H4 (cell line): ENCODE measurements at regions not wholly inside any gene's neighbourhood (a gene's known extent, or its start where the extent isn't known, plus 50 kb on each side); places are given as distances from the start of the nearest gene placed in this dataset.

Source experiments
- DNase-seq: peaks from one replicate; pipeline ENCODE4 v3.0.0-alpha.2; 2015; ENCODE audit warnings: low spot score

DNA sequence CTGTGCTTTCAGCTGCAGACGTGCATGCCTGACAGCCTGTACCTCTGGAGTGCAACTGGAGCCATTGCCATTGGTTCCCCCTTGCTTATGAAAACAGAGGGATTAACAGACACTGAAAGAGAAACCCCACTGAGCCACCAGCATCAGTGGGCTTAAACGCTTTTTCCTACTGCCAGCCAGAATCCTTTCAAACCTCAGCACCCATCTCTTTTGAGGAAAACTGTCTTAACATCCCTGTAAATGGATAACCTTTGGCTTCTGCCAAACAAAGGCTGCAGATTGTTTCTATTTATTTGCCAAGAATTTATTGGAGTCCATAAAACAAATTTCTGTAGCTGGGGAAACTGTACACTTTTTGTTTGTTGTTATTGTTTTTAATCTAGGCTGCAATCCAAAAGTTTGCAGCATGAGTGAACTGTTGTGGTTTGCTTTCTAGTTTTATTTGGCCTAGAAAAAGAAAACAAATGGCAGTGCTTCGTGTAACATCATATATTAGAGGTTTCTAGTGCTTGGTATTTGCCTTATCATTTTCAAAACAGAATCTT, 369.2 kb upstream of the IL12A start:
- peak; percentile 91 for DNase-seq

DNA sequence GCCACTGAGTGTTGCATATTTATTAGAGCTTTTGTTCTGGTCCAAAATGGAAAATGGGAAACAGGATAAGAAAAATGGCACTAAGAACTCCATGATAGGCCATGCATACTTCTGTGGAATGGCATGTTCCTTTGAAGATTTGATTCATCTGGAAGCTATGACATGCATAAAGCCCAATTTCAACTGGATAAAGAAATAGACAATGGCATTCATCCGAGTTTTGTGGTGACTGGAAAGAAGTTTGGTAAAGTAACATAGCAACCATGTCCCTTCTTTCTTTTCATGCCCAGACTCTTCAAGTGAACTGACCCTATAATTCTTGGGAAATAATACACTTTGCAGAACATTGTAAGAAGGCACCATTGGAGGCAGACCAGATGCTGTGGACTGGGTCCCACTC, 368.4 kb upstream of the IL12A start:
- no peak for DNase-seq

DNA sequence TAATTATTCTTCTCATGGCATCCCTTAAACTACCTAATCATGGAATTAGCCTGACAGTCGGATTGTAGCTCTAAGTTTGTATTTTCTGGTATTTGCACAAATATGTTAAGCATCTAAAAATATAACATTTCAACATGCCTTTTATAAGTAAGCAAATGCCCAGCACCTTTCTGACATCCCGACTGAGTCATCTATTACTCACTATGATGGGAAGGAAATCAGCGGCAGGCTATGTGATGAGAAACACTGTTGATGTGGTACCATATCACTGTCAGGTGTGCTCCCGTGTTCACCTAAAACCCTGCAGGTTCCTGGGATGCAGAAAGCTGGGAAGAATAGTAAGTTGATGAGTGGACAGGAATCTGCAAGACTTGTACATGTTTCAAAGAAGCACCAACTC, 367.8 kb upstream of the IL12A start:
- peak; percentile 15 for DNase-seq

DNA sequence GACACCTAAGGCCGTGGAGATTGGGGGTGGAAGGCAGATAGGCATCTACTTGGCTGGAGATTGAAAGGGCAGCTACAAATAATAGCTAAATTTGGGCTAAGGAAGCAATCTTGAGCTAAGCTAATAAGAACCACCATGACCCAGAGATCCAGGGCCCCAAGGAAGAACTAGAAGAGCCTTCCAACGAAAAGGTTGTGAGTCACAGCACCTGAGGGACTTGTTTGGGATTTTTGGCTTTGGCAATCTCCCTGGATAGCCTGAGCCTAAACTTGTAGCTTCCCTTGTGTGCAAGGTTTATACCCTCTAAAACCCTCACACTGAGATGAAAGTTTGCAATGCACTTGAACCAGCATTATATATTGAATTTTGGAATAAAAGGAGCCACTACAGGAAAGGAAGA, 364.0 kb upstream of the IL12A start:
- DNase-seq = no peak

DNA sequence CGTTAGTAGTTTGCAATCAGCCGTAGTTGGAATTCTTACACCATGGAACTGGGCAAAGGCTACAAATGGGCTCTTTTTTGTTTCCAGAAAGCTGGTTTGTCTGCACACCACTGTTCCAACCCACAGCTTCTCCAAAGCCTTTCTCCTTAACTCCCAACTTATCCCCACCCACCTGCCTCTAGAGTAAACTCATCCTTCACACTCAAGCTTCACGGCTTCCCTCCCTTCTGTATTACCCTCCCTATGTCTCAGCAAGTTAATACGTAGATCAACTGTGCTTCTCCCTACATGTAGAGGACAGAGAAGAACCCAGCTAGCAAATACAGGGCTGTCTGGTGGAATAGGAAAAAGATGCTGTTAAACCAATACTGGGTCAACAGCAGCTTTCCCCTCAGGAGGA, 363.0 kb upstream of the IL12A start:
- DNase-seq = no peak

DNA sequence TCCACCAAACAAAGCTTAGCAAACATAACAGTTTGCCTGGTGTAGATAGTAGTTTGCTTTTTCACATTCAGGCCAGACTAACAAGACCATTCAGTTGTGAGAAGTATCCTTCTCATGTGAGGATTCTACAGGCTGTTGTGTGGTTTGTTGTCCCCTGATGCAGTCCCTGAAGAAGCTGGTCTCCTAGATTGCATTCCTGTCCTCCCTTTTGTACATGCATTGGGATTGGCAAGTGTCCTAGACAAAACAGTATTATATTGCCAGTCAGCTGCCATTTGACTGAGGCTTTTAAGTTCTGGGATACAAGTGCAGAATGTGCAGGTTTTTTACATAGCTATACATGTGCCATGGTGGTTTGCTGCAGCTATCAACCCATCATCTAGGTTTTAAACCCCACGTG, 362.0 kb upstream of the IL12A start:
- DNase-seq = no peak

DNA sequence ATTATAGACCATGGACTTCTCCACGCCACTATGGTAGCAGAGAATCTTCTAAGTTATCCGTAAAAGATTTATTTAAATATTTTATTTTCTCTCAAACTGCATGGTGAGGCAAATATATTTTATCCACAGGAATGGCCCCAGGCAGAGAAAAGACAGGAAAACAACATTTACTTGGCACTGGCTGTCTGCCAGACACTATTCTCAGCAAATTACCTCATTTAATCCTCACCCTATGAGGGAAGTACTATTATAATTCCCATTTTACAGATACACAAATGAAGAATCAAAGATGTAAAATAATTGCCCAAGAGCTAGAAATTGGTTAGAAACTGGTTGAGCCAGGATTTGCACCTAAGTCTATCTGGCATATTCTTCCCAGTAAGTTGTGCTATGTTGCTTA, 361.4 kb upstream of the IL12A start:
- peak; percentile 19 for DNase-seq

DNA sequence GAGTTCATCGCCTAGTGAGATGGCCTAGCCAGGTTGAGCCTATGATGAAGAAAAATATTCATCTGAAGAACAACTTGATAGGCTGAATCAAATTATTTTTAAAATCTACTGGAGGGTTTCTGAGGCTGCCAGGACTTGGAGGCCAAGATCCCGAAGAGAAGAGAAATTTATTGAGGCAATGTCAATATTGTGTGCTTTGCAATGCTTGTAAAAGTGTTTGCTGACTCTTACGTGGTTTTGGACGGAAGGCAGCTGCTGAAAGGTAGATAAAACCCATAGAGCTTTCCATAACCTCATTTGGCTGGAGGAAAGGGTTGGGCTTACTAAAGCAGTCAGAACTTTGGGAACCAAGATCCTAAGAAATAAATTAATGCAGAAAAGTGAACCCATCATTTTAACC, 361.0 kb upstream of the IL12A start:
- DNase-seq = peak; percentile 36

DNA sequence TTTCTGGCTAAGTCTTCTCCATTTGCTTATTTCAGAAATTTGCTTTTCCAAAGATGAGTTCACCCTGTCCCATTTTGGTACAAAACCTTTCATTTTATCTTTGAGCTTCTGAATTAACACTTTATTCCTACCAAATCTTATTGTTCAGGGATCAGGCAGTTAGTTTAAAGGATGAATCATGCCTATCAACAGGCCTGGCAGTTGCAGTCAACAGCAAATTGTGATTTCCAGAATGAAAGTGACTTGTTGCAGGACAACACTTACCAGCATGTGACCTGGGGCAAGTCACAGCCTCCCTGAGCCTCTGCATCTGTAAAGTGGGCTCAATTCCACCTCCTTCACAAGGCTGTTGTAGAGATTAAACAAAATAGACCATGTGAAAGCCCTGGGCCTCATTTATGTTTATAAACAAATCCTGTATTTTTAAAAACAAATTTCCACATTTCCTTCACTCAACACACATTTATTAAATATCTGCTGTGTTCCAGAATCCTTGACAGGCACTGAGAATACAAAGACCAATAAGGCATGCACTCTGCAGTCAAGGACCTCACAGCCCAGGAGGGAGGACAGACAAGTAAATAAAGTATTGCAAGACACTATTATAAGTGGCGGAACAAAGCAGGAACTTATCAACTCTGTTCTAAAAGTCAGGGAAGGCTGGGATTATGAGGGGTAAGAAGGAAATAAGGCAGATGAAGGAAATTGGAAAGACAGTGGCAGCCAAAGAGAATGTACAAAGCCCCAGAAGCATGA, 359.1 kb upstream of the IL12A start:
- DNase-seq = no peak

DNA sequence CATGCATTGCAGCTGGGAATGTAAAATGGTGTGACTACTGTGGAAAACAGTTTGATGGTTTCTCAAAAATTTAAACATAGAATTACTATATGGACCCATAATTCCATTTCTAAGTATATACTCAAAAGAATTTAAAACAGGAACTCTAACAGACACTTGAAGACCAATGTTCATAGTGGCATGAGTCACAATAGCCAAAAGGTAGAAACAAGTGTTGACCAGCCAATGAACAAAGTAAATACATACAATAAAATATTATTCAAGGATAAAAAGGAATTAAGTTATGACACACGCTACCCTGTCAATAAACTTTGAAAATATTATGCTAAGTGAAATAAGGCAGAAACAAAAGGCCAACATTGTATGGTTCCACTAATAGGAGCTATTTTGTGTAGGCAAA, 357.4 kb upstream of the IL12A start:
- no peak for DNase-seq

DNA sequence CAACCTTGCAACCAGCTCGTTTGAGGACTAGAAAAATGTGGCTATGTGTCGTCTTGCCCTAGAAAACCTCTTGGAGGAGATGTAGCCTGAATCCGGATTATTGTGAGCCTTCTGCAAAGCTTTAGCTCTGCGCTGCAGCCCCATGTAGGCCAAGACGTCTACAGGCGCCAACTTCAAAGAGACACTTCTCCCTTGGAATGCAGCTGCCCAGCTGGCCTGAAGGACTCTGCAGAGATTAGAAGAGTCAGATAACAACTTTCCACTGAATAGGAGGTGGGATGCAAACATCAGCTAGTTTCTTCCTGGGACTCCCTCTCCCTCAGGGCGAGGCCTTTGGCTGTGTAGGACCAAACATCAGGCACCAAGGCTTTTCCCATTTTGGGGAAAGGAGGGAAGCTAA, 356.5 kb upstream of the IL12A start:
- DNase-seq = no peak

DNA sequence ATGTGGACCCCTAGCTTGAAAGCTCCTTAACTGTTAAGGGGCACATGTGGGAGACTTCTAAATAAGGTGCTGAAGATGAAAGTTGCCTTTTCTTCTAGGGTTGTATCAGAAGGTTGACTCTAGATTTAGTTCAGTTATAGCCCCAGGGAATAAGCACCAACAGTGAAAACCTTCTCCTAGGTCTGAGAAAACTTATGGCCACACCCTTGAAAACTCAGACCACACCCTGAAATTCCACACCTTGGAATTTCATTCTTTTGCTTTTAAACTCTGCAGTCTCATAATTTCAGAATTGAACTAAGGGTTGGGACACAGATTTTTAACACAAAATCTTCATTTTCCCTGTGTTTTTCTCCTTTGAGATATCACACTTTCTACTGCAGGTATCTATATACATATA, 355.8 kb upstream of the IL12A start:
- no peak for DNase-seq

DNA sequence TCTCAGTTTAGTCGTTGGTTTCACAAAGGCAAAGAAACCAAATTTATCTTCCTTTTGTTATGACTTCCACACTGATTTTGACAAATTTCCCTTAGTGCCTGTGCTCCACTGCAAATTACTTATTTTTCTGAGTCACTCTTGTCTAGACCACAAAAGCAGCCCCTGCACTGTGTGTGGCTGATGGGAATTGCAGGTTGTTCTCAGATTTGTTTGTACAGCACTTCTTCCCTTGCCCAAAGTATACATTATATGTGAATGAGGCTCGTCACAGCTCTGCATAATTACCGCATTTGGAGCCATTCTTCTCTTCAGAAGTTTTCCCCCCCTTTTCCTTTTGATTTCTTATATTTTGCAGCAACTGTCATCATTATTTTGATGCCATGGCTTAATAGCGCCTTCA, 354.2 kb upstream of the IL12A start:
- peak; percentile 92 for DNase-seq

DNA sequence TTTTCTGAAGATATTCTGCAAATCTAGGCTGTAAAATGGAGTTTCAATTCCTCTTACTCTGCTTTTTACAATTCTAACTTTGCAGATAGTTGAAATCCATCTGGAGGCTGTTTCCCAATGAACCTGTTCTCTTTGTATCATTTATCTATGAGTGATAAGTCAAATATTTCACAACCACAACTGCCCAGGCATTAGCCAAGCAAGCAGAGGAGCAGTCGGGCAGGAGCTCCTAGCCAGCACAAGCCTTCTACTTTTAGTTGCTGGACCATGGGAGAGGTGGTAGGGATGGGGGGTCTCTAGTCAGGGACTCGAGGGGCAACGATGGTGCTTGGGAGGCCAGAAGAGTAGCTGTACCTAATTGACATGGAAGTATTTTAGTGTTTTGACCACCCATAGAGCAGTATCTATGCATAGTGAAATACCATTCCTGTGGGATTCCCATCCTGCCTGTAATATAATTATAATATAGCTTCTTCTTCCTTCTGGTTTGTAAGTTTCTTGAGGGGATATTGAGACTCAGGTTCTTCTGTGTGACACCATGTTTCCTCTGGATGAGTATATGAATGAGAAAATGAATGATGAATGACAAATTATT, 353.5 kb upstream of the IL12A start:
- DNase-seq = peak; percentile 22

DNA sequence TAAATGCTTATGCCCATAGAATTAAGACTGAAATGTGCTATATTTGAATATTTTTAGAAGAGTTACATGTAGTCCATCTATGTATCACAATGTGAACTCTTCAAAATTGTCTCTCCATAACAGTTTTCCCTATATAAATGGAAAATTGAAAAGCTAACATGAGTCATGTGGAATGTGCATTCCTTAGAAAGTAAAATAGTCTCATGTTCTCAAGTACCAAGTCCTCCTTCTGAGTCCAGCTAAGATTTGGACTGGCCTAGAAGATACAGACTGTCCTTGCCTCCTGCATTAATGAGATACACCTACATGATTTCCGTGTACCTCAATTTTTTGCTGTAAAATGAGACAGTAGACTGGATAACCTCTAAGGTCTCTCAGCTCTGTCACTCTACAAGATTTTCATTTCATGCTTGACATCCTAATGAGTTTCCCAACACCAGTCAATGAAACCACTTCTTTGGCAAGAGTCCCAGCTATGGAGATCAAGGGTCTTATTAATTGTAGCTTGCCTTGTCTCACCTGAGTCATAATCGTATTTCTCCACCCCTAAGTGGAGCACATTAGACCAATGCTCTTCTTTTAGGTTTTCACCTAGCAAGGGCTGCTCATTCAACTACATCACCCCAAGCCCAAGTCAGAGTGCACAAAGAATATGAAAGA, 350.6 kb upstream of the IL12A start:
- no peak for DNase-seq

DNA sequence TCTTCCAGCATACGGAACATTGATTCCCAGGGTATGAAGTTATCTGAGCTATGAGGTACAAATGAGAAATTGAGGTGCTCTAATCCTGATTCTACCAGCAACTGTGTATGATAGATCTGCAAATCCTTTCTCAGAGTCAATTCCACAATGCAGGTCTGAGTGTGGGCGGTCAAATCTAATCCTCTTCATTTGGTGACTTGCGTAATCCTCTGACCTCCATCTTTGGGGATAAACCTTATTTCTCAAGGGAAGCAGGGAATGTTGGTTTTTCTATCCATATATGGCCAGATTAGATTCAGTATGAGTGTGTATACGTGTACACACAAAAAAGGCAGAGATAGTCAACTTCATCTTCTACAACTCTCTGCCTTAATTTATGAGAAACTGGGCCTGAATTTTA, 348.4 kb upstream of the IL12A start:
- DNase-seq = no peak

DNA sequence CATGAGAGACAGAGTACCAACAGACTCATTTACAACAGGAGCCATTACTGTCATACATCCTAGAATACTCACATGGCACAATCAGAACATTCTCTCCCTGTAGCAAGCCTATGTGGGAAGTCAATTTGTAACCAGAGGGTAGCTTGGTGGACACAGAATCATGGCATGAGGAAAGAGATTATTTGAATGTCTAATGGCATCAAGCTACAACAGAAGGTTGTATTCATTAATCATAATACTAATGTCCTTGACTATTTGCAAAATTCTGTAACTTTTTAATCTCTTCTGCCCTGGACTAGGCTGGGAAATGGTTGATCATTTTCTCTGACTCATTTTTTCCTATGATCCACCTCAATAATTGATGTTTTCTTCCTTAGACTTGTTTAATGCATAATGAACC, 345.2 kb upstream of the IL12A start:
- no peak for DNase-seq

DNA sequence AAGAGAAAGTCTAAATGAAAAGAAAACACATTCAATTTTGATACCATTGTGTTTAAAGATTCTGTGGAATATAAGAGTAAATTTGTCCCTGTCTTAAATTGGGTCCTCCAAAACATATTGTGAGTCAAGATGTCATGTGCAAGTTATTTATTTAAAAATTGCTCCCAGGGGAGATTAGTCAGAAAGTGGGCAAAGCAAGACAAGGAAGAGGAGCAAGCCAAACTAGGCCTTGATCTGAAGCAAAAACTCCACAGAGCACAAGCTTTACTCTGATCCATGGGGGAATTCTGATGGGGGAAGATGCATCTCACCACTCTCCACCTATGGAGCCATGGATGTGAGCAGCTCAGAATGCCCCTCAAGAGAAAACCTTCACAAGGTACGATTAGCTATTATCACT, 342.8 kb upstream of the IL12A start:
- DNase-seq = no peak

DNA sequence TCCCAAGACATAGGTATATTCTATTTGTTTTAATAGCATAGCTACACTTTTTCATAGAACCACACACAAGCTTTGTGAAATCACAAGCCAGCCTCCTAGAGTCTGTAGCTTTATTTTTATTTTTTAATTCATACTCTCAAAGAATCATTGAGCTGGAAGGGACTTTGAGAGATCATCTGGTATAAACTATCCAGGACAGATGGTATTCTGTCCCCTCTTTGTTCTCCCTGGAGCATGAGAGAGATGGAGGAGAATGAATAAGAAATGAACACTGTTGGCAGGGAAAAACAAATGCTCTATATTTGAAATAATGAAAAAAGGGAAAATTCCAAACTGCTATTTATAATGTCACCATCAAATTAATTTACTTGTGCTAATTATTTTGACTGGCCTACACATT, 338.7 kb upstream of the IL12A start:
- no peak for DNase-seq

DNA sequence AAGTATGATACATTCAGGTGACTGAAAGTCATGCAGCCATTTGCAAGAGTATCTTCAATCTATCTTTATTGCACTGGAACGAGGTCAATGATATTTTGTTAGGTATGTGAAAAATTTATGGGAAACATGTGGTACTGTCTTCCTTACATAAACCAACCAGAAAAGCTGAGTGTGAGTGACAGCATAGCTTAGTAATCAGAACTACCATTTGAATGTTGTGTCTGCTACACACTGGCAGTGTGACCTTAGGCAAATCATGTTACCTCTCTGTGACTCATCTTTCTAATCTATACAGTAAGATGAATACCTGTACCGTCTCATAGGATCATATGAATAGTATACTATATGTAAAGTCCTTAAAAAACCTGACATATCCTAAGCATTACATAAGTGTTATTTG, 337.9 kb upstream of the IL12A start:
- DNase-seq = no peak

DNA sequence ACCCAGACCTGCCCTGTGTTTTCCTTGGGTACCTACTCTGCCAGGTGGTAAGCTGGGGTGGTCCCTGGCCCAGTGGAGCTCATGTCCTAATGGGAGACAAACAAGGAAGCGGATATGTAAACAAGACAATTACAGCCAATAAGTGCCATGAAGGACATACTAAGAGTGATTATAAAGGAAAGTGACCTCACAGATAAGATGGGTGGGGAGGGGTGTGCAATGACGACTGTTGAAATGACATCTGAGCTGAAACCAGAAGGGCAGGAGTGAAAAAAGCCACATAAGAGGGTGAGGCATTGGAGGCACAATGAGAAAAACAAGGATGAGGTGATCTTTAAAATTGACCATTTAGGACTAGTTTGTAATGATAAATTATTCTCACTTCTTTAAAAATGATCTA, 336.2 kb upstream of the IL12A start:
- DNase-seq = no peak

DNA sequence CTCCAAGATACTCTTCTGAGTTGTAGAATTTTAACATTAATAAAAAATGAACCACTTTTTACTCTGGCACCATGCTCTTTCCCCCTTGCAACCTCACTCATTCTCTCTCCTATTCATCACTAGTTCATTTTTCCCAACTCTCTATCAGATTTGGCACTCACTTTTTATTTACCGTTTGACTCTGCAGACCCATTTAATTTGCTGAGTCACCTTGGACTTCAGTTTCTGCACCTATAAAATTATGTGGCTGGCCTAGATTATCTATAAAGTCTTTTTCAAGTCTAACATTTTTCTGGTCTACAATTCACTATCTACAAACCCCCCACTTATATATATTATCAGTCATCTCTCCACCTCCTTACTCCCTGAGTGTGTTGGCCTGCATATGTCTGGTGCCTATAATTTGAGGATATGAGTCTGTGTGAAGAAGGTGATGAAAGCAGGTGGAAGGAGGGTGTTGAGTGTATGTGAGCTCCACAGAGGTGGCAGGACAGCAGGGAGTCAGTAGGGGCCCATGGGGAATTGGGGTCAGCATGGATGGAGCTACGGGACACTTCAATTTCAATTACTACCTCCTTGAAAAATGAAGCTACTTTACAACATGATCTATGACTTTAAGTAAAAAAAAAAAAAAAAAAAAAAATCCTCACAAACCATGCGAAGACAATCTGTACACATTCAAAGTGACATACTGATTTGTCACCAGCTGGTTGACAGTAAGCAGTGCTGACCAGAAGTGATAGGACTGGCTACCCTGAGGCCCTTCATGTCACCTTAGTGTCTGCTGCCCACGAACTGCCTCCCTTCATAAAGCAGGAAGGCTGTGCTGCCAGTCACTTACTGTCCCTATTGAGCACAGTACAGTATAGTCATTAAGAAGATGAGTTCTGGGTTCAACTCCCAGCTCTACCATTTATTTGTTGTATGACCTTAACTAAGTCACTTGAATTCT, 334.2 kb upstream of the IL12A start:
- DNase-seq = no peak
